K562 (cell line): ENCODE measurements at regions not wholly inside any gene's neighbourhood (a gene's known extent, or its start where the extent isn't known, plus 50 kb on each side); places are given as distances from the start of the nearest gene placed in this dataset. TPM values are rescaled to one million over a fixed set of nuclear protein-coding genes. Genes with fewer than 3 reads are reported as not detected.
"Not testable (repeated sequence)": the region's sequence is repeated elsewhere in the genome, so short reads cannot be mapped to it uniquely, and the experiment has no call there.

Experiments
- ATAC-seq: fragments of 200-7000 bp; cut with Tn5 transposase; 3 replicates; pipeline ENCODE4 v1.9.1; 2020; ENCODE audit warnings: moderate library complexity
- BruUV-seq: library from RNA; stranded (reverse); fragments of 400-500 nt; replicated peaks from 2 replicates; lab custom pipeline; 2021; lab: Mats Ljungman, UMichigan
- CTCF ChIA-PET: fragments of 300-600 bp; formaldehyde crosslinking; extraction: SDS; loops from one replicate; lab custom pipeline; 2021; ENCODE audit warnings: low intra/inter-chr PET ratio; lab: Yijun Ruan, JAX
- POLR2A ChIA-PET: fragments of 300-600, 350-650 bp; sonication (Branson Sonifier 250); formaldehyde crosslinking; extraction: SDS; loops from one replicate; lab custom pipeline; 2021; ENCODE audit warnings: antibody characterized with exemption, inconsistent platforms; lab: Yijun Ruan, JAX
- DNase-seq, 4 experiments: peaks; one replicate each; pipeline versions ENCODE4 v3.0.0 to v3.0.0-alpha.2; 2011 to 2018; ENCODE audit warnings: low spot score in 3 of 4, mixed read lengths in 3 of 4; ENCODE audit errors: extremely low read depth in 1 of 4
- FAIRE-seq: peaks from 2 replicates; lab custom pipeline; 2011; peaks lifted over from hg19 to GRCh38; lab: Jason Lieb, UNC
- H2AFZ ChIP-seq: 2 replicates; pipeline ENCODE4 v1.6.0; 2011; ENCODE audit warnings: low read depth, low read length, control low read depth, inconsistent platforms
- H3K27ac ChIP-seq: fragments of 200-600 bp; 3 replicates; pipeline ENCODE4 v1.8.0; 2011; ENCODE audit warnings: low read depth, mild to moderate bottlenecking, control low read depth, inconsistent platforms, low read length, moderate library complexity, mixed read lengths; ENCODE audit errors: extremely low read depth
- H3K27me3 ChIP-seq, 2 experiments: fragments of 300-600 bp in 1 of 2; 2 replicates in 1 of 2; 3 replicates in 1 of 2; pipeline versions ENCODE4 v1.6.0 to v1.8.0; 2011; ENCODE audit warnings: inconsistent platforms in 2 of 2, low read length in 2 of 2, mild to moderate bottlenecking in 1 of 2, mixed read lengths in 1 of 2, moderate library complexity in 1 of 2; ENCODE audit not compliant: control insufficient read depth in 2 of 2, insufficient read depth in 2 of 2
- H3K36me3 ChIP-seq: fragments of 300-600 bp; 3 replicates; pipeline ENCODE4 v1.8.0; 2011; ENCODE audit warnings: mild to moderate bottlenecking, low read length, inconsistent platforms; ENCODE audit not compliant: control insufficient read depth, insufficient read depth
- H3K4me1 ChIP-seq, 2 experiments: fragments of 200-600 bp in 1 of 2; replicated peaks in 1 of 2; 2 replicates in 1 of 2; 3 replicates in 1 of 2; pipeline versions ENCODE4 v1.5.1 to v1.8.0; 2011; ENCODE audit warnings: inconsistent platforms in 2 of 2, low read length in 2 of 2, mild to moderate bottlenecking in 1 of 2, mixed read lengths in 1 of 2, moderate library complexity in 1 of 2; ENCODE audit not compliant: control insufficient read depth in 2 of 2, insufficient read depth in 2 of 2
- H3K4me2 ChIP-seq: 2 replicates; pipeline ENCODE4 v1.6.1; 2011; ENCODE audit warnings: low read length, control low read depth, inconsistent platforms, mixed read lengths; ENCODE audit not compliant: insufficient read depth
- H3K4me3 ChIP-seq: fragments of 200-600 bp; sonication (generic), shearing (Covaris generic); 2 replicates; pipeline ENCODE4 v1.5.1; 2016; ENCODE audit warnings: control low read depth, inconsistent platforms
- H3K79me2 ChIP-seq: fragments of 200-600 bp; 3 replicates; pipeline ENCODE4 v1.8.0; 2011; ENCODE audit warnings: low read length, inconsistent platforms; ENCODE audit not compliant: control insufficient read depth, insufficient read depth
- H3K9ac ChIP-seq, 2 experiments: 2 replicates each; pipeline versions ENCODE4 v1.6.0 to v1.6.1; 2011; ENCODE audit warnings: low read depth in 2 of 2, low read length in 2 of 2, control low read depth in 1 of 2, inconsistent platforms in 1 of 2, mild to moderate bottlenecking in 1 of 2, mixed read lengths in 1 of 2; ENCODE audit not compliant: insufficient read depth in 1 of 2
- H3K9me1 ChIP-seq: one replicate; pipeline ENCODE4 v1.6.0; 2011; ENCODE audit warnings: inconsistent platforms, mild to moderate bottlenecking, low read length, moderate library complexity; ENCODE audit not compliant: control insufficient read depth, insufficient read depth
- H3K9me3 ChIP-seq: replicated peaks from 2 replicates; pipeline ENCODE4 v1.5.1; 2011; ENCODE audit warnings: low read depth, low read length, inconsistent platforms; ENCODE audit not compliant: control insufficient read depth, insufficient read depth
- H4K20me1 ChIP-seq: replicated peaks from 2 replicates; pipeline ENCODE4 v1.6.1; 2011; ENCODE audit warnings: low read length, inconsistent platforms, mixed read lengths; ENCODE audit not compliant: control insufficient read depth, insufficient read depth
- WGBS: fragments of 100-300 bp; shearing (Covaris generic); methylation state at CpG from one replicate; pipeline ENCODE4 v1.1.6; 2016; ENCODE audit warnings: low coverage, mixed read lengths; ENCODE audit not compliant: insufficient coverage; ENCODE audit errors: missing lambda C conversion rate; 5-methylcytosine and 5-hydroxymethylcytosine counted together
- in situ Hi-C: fragments of 300-500 bp; cut with MboI; formaldehyde crosslinking; loops from 4 replicates; pipeline ENCODE4 v1.15.0; 2018; ENCODE audit warnings: inconsistent platforms, mixed read lengths
- intact Hi-C: fragments of 100-400 bp; cut with micrococcal nuclease; formaldehyde crosslinking; loops from 2 replicates; pipeline ENCODE4 v1.14.2; 2022
- small RNA-seq: library from RNA; depleted of rRNA; stranded (forward); fragments of <200 nt; gene quantifications from one replicate; pipeline ENCODE3, GENCODE V24; 2014

DNA sequence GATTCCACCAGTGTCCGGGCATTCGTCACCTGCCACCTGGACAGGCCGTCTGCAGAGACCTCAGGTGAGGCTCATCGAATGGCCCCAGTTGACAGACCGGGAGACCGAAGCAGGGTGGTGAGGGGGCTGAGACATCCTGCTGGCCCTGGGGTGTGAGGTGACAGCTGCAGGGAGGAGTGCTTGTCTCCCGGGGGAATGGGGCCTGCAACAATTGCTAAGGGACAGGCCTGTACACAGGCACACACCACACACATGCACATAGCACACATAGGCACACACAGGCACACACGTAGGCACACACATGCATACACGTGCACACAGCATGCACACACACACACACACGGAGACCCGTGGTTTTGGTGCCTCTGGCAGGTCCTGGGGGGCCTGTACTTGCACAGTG lies 4363.9 kb upstream of the TPTE start:
- CTCF ChIA-PET, BruUV-seq, FAIRE-seq: not testable (repeated sequence)

DNA sequence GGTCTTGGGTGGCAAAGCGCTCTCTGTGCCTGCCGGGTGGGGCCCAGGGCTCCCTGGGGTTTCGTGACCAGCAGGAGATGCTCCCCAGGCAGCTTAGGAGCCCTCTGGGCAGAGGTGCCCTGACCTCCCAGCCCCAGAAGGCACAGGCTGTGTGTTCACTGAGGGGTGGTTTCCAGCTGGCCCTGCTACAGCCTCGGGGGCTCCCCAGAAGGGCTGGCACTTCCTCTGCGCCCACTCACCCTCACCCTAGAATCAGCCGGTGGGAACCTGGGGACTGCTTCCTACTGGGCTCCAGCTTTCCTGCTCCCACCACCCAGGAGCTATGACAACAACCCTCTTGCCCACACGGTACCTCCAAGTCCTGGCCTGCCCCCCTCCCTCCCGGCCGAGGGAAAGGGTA lies 4363.2 kb upstream of the TPTE start:
- BruUV-seq, H3K36me3 ChIP-seq, H3K27me3 ChIP-seq, in situ Hi-C loops, H3K4me1 ChIP-seq, FAIRE-seq, H3K79me2 ChIP-seq, POLR2A ChIA-PET, H3K27ac ChIP-seq, H2AFZ ChIP-seq, DNase-seq, H3K9me1 ChIP-seq, H3K9me3 ChIP-seq, H3K4me3 ChIP-seq, CTCF ChIA-PET, H3K9ac ChIP-seq, ATAC-seq, intact Hi-C loops, H4K20me1 ChIP-seq, H3K4me2 ChIP-seq: not testable (repeated sequence)
- WGBS: no CpG with 5 or more reads among the region's 9 CpGs

More for the DNA sequence above, 4363.9 kb upstream of the TPTE start:
- ATAC-seq, H3K27me3 ChIP-seq, H2AFZ ChIP-seq, H3K4me1 ChIP-seq, in situ Hi-C loops, H3K36me3 ChIP-seq, H3K27ac ChIP-seq, DNase-seq, H3K4me3 ChIP-seq, H3K9ac ChIP-seq, H3K9me1 ChIP-seq, intact Hi-C loops, H3K79me2 ChIP-seq, POLR2A ChIA-PET, H3K4me2 ChIP-seq, H4K20me1 ChIP-seq, H3K9me3 ChIP-seq: not testable (repeated sequence)
- no CpG with 5 or more reads among the region's 11 CpGs for WGBS

Small RNA genes in the stretch of these regions (small RNA-seq; reads per million reads assigned to genes)
- gene CU639417.2: not detected
